A549 (cell line): ENCODE measurements at regions not wholly inside any gene's neighbourhood (a gene's known extent, or its start where the extent isn't known, plus 50 kb on each side); places are given as distances from the start of the nearest gene placed in this dataset.

Source experiments
- BHLHE40 ChIP-seq: IDR thresholded peaks from 2 replicates; pipeline ENCODE4 v1.6.1; 2012; ENCODE audit warnings: low read depth, low read length, inconsistent platforms
- CTCF ChIP-seq: fragments of >200 bp; sonication (Bioruptor Twin); formaldehyde crosslinking; IDR thresholded peaks from 3 replicates; pipeline ENCODE4 v1.5.1; 2016
- EP300 ChIP-seq, 2 experiments: fragments of >200 bp; sonication (Bioruptor Twin); formaldehyde crosslinking; IDR thresholded peaks; 2 replicates in 1 of 2; 3 replicates in 1 of 2; pipeline ENCODE4 v1.6.1; 2016 to 2017
- ESRRA ChIP-seq: fragments of 150-350 bp; IDR thresholded peaks from 2 replicates; pipeline ENCODE4 v1.6.1; 2014; ENCODE audit warnings: mild to moderate bottlenecking, low read length, borderline replicate concordance
- KDM5A ChIP-seq: fragments of 200-600 bp; sonication (generic); IDR thresholded peaks from 2 replicates; pipeline ENCODE4 v1.6.1; 2016; ENCODE audit warnings: antibody characterized with exemption, mild to moderate bottlenecking
- MAFK ChIP-seq: fragments of 450-650 bp; IDR thresholded peaks from 2 replicates; pipeline ENCODE4 v1.6.1; 2014; ENCODE audit not compliant: partially characterized antibody
- MAZ ChIP-seq: fragments of 150-350 bp; IDR thresholded peaks from 2 replicates; pipeline ENCODE4 v1.6.1; 2014; ENCODE audit warnings: antibody characterized with exemption, low read depth, low read length, borderline replicate concordance
- POLR2A ChIP-seq: IDR thresholded peaks from 2 replicates; pipeline ENCODE4 v1.6.1; 2012; ENCODE audit warnings: mild to moderate bottlenecking, low read length
- RFX5 ChIP-seq: fragments of 450-650 bp; IDR thresholded peaks from 2 replicates; pipeline ENCODE4 v1.7.1; 2014; ENCODE audit warnings: antibody characterized with exemption, mild to moderate bottlenecking, moderate library complexity
- SMC3 ChIP-seq: fragments of >200 bp; sonication (Bioruptor Twin); formaldehyde crosslinking; IDR thresholded peaks from 3 replicates; pipeline ENCODE4 v1.6.1; 2018; ENCODE audit warnings: inconsistent platforms
- TF ChIP-seq, protein P1 (sequence below): IDR thresholded peaks from 2 replicates; pipeline ENCODE4 v1.6.1; 2012
- TF ChIP-seq, protein P2 (sequence below): fragments of 200-600 bp; sonication (generic); IDR thresholded peaks from 2 replicates; pipeline ENCODE4 v1.6.1; 2016; ENCODE audit warnings: antibody characterized with exemption, mild to moderate bottlenecking, moderate library complexity
- TF ChIP-seq, protein P3 (sequence below): IDR thresholded peaks from 2 replicates; pipeline ENCODE4 v1.6.1; 2012; ENCODE audit warnings: low read depth, borderline replicate concordance

DNA sequence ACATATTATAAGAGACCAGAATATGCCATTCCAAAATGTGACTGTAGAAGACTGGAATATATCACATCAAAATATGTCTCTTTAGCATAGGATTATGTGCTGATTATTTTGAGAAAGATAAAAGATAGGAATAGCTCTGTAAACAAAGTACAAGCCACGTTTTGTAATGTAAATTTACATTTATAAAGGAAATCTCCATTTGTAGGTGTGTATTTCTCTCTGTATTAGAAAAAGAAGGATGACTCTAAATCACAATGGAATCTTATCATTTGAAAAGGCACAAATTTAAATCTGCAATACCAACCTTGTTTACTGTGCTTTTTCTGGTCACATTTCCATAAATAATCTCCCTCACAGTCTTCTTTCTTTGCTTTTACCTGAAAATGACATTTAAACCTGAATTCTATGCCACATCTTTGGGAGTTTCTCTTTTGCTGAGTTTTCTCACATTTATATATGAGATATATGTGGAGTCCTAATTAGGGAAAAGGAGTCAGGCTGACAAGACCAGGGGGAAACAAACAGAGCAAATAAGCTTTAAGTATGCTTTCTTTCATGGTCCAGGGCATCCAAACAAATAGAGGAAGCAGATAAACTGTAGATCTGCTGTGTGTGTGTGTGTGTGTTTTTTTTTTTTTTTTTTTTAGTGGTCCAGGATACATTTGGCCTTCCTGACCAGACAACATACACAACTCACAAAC lies 244.0 kb downstream of the CPXCR1 start:
- no peak for TF ChIP-seq KDM5A
- no peak for TF ChIP-seq BHLHE40
- TF ChIP-seq, protein P1, sequence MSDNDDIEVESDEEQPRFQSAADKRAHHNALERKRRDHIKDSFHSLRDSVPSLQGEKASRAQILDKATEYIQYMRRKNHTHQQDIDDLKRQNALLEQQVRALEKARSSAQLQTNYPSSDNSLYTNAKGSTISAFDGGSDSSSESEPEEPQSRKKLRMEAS, result no peak
- no peak for TF ChIP-seq CTCF
- no peak for TF ChIP-seq POLR2A
- no peak for TF ChIP-seq MAZ
- no peak for TF ChIP-seq SMC3
- TF ChIP-seq MAFK, result no peak
- TF ChIP-seq, protein P2, sequence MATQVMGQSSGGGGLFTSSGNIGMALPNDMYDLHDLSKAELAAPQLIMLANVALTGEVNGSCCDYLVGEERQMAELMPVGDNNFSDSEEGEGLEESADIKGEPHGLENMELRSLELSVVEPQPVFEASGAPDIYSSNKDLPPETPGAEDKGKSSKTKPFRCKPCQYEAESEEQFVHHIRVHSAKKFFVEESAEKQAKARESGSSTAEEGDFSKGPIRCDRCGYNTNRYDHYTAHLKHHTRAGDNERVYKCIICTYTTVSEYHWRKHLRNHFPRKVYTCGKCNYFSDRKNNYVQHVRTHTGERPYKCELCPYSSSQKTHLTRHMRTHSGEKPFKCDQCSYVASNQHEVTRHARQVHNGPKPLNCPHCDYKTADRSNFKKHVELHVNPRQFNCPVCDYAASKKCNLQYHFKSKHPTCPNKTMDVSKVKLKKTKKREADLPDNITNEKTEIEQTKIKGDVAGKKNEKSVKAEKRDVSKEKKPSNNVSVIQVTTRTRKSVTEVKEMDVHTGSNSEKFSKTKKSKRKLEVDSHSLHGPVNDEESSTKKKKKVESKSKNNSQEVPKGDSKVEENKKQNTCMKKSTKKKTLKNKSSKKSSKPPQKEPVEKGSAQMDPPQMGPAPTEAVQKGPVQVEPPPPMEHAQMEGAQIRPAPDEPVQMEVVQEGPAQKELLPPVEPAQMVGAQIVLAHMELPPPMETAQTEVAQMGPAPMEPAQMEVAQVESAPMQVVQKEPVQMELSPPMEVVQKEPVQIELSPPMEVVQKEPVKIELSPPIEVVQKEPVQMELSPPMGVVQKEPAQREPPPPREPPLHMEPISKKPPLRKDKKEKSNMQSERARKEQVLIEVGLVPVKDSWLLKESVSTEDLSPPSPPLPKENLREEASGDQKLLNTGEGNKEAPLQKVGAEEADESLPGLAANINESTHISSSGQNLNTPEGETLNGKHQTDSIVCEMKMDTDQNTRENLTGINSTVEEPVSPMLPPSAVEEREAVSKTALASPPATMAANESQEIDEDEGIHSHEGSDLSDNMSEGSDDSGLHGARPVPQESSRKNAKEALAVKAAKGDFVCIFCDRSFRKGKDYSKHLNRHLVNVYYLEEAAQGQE, result no peak
- no peak for TF ChIP-seq RFX5
- TF ChIP-seq, protein P3, sequence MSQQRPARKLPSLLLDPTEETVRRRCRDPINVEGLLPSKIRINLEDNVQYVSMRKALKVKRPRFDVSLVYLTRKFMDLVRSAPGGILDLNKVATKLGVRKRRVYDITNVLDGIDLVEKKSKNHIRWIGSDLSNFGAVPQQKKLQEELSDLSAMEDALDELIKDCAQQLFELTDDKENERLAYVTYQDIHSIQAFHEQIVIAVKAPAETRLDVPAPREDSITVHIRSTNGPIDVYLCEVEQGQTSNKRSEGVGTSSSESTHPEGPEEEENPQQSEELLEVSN, result no peak
- no peak for TF ChIP-seq EP300 (IDR thresholded peaks at IDR 0.05)
- TF ChIP-seq ESRRA, result no peak
